ENCODE measurements at regions not wholly inside any gene's neighbourhood (a gene's known extent, or its start where the extent isn't known, plus 50 kb on each side); places are given as distances from the start of the nearest gene placed in this dataset.
"Not testable (repeated sequence)": the region's sequence is repeated elsewhere in the genome, so short reads cannot be mapped to it uniquely, and the experiment has no call there.

- H2BK12ac ChIP-seq (ENCODE audit: low read length in 2 of 2) = peak overlapping the region in 1 of 2 experiments; percentile 66
- no peak overlapping the region for H4K8ac ChIP-seq (ENCODE audit: low read length)
- 100% methylated on average over 1 of the region's 2 CpGs for WGBS
- no peak overlapping the region for H2AFZ ChIP-seq (ENCODE audit: low read depth, low read length)
- no peak overlapping the region for H3K9ac ChIP-seq (ENCODE audit: low read length)
- H4K91ac ChIP-seq (ENCODE audit: low read length) = no peak overlapping the region
- H3K4ac ChIP-seq (ENCODE audit: low read depth in 1 of 2, low read length in 2 of 2) = no peak overlapping the region
- no peaks in the 10 kb centered on the region for H3K9me3 ChIP-seq (ENCODE audit: control insufficient read depth, low read length)
- no peak overlapping the region for H3K4me2 ChIP-seq (ENCODE audit: low read length, poor library complexity, severe bottlenecking)
- no peak overlapping the region for H3K4me3 ChIP-seq (ENCODE audit: insufficient read depth in 1 of 2, low read depth in 1 of 2, low read length in 2 of 2)
- H2AK5ac ChIP-seq (ENCODE audit: low read length, severe bottlenecking) = no peak overlapping the region
- peaks cover 7% of the 10 kb centered on the region for H3K4me1 ChIP-seq (ENCODE audit: control insufficient read depth, insufficient read depth, low read depth, low read length)
- H2BK5ac ChIP-seq (ENCODE audit: low read depth, low read length, poor library complexity, severe bottlenecking) = no peak overlapping the region
- H3K27ac ChIP-seq (ENCODE audit: low read length, poor library complexity, severe bottlenecking) = no peak overlapping the region
- H3K27me3 ChIP-seq (ENCODE audit: control insufficient read depth in 1 of 2, insufficient read depth in 1 of 2, low read length in 2 of 2) = no peaks in the 10 kb centered on the region
- DNase-seq = no peak
- no peak overlapping the region for H2BK15ac ChIP-seq (ENCODE audit: low read depth, poor library complexity, severe bottlenecking)
- H3K36me3 ChIP-seq (ENCODE audit: control insufficient read depth in 1 of 2, insufficient read depth in 2 of 2, low read depth in 1 of 2, low read length in 2 of 2) = no peaks in the 10 kb centered on the region
- H3K18ac ChIP-seq (ENCODE audit: low read depth in 1 of 2, low read length in 2 of 2) = peak overlapping the region in 1 of 2 experiments; percentile 54
- no peaks in the 10 kb centered on the region for H3K79me1 ChIP-seq (replicated peaks; ENCODE audit: low read length, poor library complexity, severe bottlenecking)
- no peak overlapping the region for H3K23ac ChIP-seq (ENCODE audit: low read length in 2 of 2)
- H3K14ac ChIP-seq (ENCODE audit: low read length in 2 of 2) = no peak overlapping the region
- no peak overlapping the region for H2BK120ac ChIP-seq (ENCODE audit: low read depth, low read length)
Measured at GRCh38 chr5:93352186-93352585, 228.8 kb downstream of the NR2F1-AS1 start.

- Histone ChIP-seq H3K36me3 (ENCODE audit: control insufficient read depth in 1 of 2, insufficient read depth in 2 of 2, low read depth in 1 of 2, low read length in 2 of 2) (no peaks in the 10 kb centered on the region), H2BK5ac (ENCODE audit: low read depth, low read length, poor library complexity, severe bottlenecking) (no peak overlapping the region)
Measured at GRCh38 chr5:93349613-93350012, 231.4 kb downstream of the NR2F1-AS1 start.

GRCh38 chr5:93348231-93348630 is 232.8 kb downstream of the NR2F1-AS1 start:
- H3K14ac ChIP-seq (ENCODE audit: low read length in 2 of 2) = no peak overlapping the region
- H3K79me1 ChIP-seq (replicated peaks; ENCODE audit: low read length, poor library complexity, severe bottlenecking) = no peaks in the 10 kb centered on the region
- H3K4me3 ChIP-seq (ENCODE audit: insufficient read depth in 1 of 2, low read depth in 1 of 2, low read length in 2 of 2) = no peak overlapping the region
- H2BK15ac ChIP-seq (ENCODE audit: low read depth, poor library complexity, severe bottlenecking) = no peak overlapping the region
- H2BK5ac ChIP-seq (ENCODE audit: low read depth, low read length, poor library complexity, severe bottlenecking) = no peak overlapping the region
- H3K4me1 ChIP-seq (ENCODE audit: control insufficient read depth, insufficient read depth, low read depth, low read length) = peaks cover 7% of the 10 kb centered on the region
- H3K4me2 ChIP-seq (ENCODE audit: low read length, poor library complexity, severe bottlenecking) = no peak overlapping the region
- H4K91ac ChIP-seq (ENCODE audit: low read length) = peak overlapping the region; percentile 22
- H3K4ac ChIP-seq (ENCODE audit: low read depth in 1 of 2, low read length in 2 of 2) = no peak overlapping the region
- no peak overlapping the region for H3K9ac ChIP-seq (ENCODE audit: low read length)
- no peak overlapping the region for H2AK5ac ChIP-seq (ENCODE audit: low read length, severe bottlenecking)
- H2BK120ac ChIP-seq (ENCODE audit: low read depth, low read length) = no peak overlapping the region
- H3K9me3 ChIP-seq (ENCODE audit: control insufficient read depth, low read length) = no peaks in the 10 kb centered on the region
- no peak overlapping the region for H2BK12ac ChIP-seq (ENCODE audit: low read length in 2 of 2)
- no peak overlapping the region for H4K8ac ChIP-seq (ENCODE audit: low read length)
- H3K23ac ChIP-seq (ENCODE audit: low read length in 2 of 2) = no peak overlapping the region
- H2AFZ ChIP-seq (ENCODE audit: low read depth, low read length) = no peak overlapping the region
- peak overlapping the region; percentile 49 to 67 for H3K18ac ChIP-seq (ENCODE audit: low read depth in 1 of 2, low read length in 2 of 2)
- DNase-seq = no peak
- no peaks in the 10 kb centered on the region for H3K27me3 ChIP-seq (ENCODE audit: control insufficient read depth in 1 of 2, insufficient read depth in 1 of 2, low read length in 2 of 2)
- H3K27ac ChIP-seq (ENCODE audit: low read length, poor library complexity, severe bottlenecking) = no peak overlapping the region
- WGBS = 94% methylated on average over 15 of the region's 15 CpGs
- no peaks in the 10 kb centered on the region for H3K36me3 ChIP-seq (ENCODE audit: control insufficient read depth in 1 of 2, insufficient read depth in 2 of 2, low read depth in 1 of 2, low read length in 2 of 2)

More at GRCh38 chr5:93349613-93350012, 231.4 kb downstream of the NR2F1-AS1 start:
- Histone ChIP-seq H3K27ac (ENCODE audit: low read length, poor library complexity, severe bottlenecking) (no peak overlapping the region), H3K27me3 (ENCODE audit: control insufficient read depth in 1 of 2, insufficient read depth in 1 of 2, low read length in 2 of 2) (no peaks in the 10 kb centered on the region), H3K4ac (ENCODE audit: low read depth in 1 of 2, low read length in 2 of 2) (no peak overlapping the region), H3K14ac (ENCODE audit: low read length in 2 of 2) (no peak overlapping the region), H2AK5ac (ENCODE audit: low read length, severe bottlenecking) (no peak overlapping the region), H3K9ac (ENCODE audit: low read length) (no peak overlapping the region), H4K8ac (ENCODE audit: low read length) (no peak overlapping the region), H3K9me3 (ENCODE audit: control insufficient read depth, low read length) (no peaks in the 10 kb centered on the region), H3K4me3 (ENCODE audit: insufficient read depth in 1 of 2, low read depth in 1 of 2, low read length in 2 of 2) (no peak overlapping the region), H3K23ac (ENCODE audit: low read length in 2 of 2) (no peak overlapping the region), H3K18ac (ENCODE audit: low read depth in 1 of 2, low read length in 2 of 2) (peak overlapping the region in 1 of 2 experiments; percentile 4), H2BK12ac (ENCODE audit: low read length in 2 of 2) (no peak overlapping the region), H2AFZ (ENCODE audit: low read depth, low read length) (no peak overlapping the region), H3K79me1 (replicated peaks; ENCODE audit: low read length, poor library complexity, severe bottlenecking) (no peaks in the 10 kb centered on the region), H3K4me1 (ENCODE audit: control insufficient read depth, insufficient read depth, low read depth, low read length) (peaks cover 7% of the 10 kb centered on the region), H2BK15ac (ENCODE audit: low read depth, poor library complexity, severe bottlenecking) (no peak overlapping the region), H2BK120ac (ENCODE audit: low read depth, low read length) (no peak overlapping the region), H4K91ac (ENCODE audit: low read length) (no peak overlapping the region), H3K4me2 (ENCODE audit: low read length, poor library complexity, severe bottlenecking) (no peak overlapping the region)
- no peak for DNase-seq
- WGBS = 14% methylated on average over 1 of the region's 3 CpGs

GRCh38 chr5:93346850-93347249 is 234.2 kb downstream of the NR2F1-AS1 start:
- H3K27ac ChIP-seq (ENCODE audit: low read length, poor library complexity, severe bottlenecking); H3K14ac ChIP-seq (ENCODE audit: low read length in 2 of 2); H3K9me3 ChIP-seq (ENCODE audit: control insufficient read depth, low read length); H2BK120ac ChIP-seq (ENCODE audit: low read depth, low read length); H3K4me2 ChIP-seq (ENCODE audit: low read length, poor library complexity, severe bottlenecking); H2AK5ac ChIP-seq (ENCODE audit: low read length, severe bottlenecking); H2BK5ac ChIP-seq (ENCODE audit: low read depth, low read length, poor library complexity, severe bottlenecking); H4K91ac ChIP-seq (ENCODE audit: low read length); H2BK12ac ChIP-seq (ENCODE audit: low read length in 2 of 2); H3K4ac ChIP-seq (ENCODE audit: low read depth in 1 of 2, low read length in 2 of 2); H3K18ac ChIP-seq (ENCODE audit: low read depth in 1 of 2, low read length in 2 of 2); H2BK15ac ChIP-seq (ENCODE audit: low read depth, poor library complexity, severe bottlenecking); H4K8ac ChIP-seq (ENCODE audit: low read length); H3K4me3 ChIP-seq (ENCODE audit: insufficient read depth in 1 of 2, low read depth in 1 of 2, low read length in 2 of 2); DNase-seq; H2AFZ ChIP-seq (ENCODE audit: low read depth, low read length); H3K23ac ChIP-seq (ENCODE audit: low read length in 2 of 2); H3K36me3 ChIP-seq (ENCODE audit: control insufficient read depth in 1 of 2, insufficient read depth in 2 of 2, low read depth in 1 of 2, low read length in 2 of 2); H3K27me3 ChIP-seq (ENCODE audit: control insufficient read depth in 1 of 2, insufficient read depth in 1 of 2, low read length in 2 of 2); H3K79me1 ChIP-seq (replicated peaks; ENCODE audit: low read length, poor library complexity, severe bottlenecking); H3K9ac ChIP-seq (ENCODE audit: low read length): not testable (repeated sequence)
- 100% methylated on average over 1 of the region's 1 CpG for WGBS
- H3K4me1 ChIP-seq (ENCODE audit: control insufficient read depth, insufficient read depth, low read depth, low read length) = peaks cover 11% of the 10 kb centered on the region
